ENCODE measurements at regions not wholly inside any gene's neighbourhood (a gene's known extent, or its start where the extent isn't known, plus 50 kb on each side); places are given as distances from the start of the nearest gene placed in this dataset.

GRCh38 chr5:164482351-164482750 is 976.9 kb downstream of the MAT2B start:
- no peak overlapping the region for H3K4me2 ChIP-seq (ENCODE audit: low read depth, low read length, poor library complexity, severe bottlenecking)
- H3K9ac ChIP-seq (ENCODE audit: low read length), result no peak overlapping the region
- no peak overlapping the region for H3K27ac ChIP-seq (ENCODE audit: low read depth, low read length)
- no peaks in the 10 kb centered on the region for H3K9me3 ChIP-seq (ENCODE audit: insufficient read depth, low read length)
- H3K79me2 ChIP-seq (ENCODE audit: insufficient read depth, low read length), result no peaks in the 10 kb centered on the region
- no peak overlapping the region for H3K4me3 ChIP-seq (ENCODE audit: insufficient read depth, low read length, poor library complexity, severe bottlenecking)
- H3K9me2 ChIP-seq (replicated peaks; ENCODE audit: insufficient read depth, low read length), result no peaks in the 10 kb centered on the region
- no peaks in the 10 kb centered on the region for H4K20me1 ChIP-seq (ENCODE audit: low read depth, low read length)
- no peaks in the 10 kb centered on the region for H3K36me3 ChIP-seq (ENCODE audit: low read length)
- no peaks in the 10 kb centered on the region for H3K27me3 ChIP-seq (ENCODE audit: low read length)
- TF ChIP-seq EZH2phosphoT487 (conservative IDR thresholded peaks at IDR 0.05; ENCODE audit: low read length), result no peak
- TF ChIP-seq CTCF (IDR thresholded peaks at IDR 0.05; ENCODE audit: insufficient read depth, low read length, poor library complexity, severe bottlenecking), result no peak
- no peaks in the 10 kb centered on the region for H3F3A ChIP-seq (ENCODE audit: insufficient read depth)
- H2AFZ ChIP-seq (ENCODE audit: low read depth, low read length, severe bottlenecking), result no peak overlapping the region

DNA sequence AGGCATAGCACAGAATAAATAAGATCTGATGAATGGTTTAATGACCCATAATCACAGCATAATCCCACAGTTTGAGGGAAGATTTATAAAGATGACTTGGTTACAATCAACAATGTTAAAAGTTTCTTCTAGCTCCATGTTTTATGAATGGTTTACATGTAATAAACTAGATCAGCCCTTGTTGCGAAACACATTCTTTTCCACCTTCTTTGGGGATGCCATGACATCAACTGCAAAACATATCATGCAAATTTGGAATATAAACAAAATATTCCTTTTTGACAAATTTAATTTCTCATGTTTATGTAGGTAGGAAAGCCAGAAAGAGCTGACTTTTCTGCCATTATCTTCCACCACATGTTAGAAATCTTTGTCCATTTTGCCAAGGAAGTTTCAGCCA is 979.5 kb downstream of the MAT2B start:
- no peak overlapping the region for H3K27ac ChIP-seq (ENCODE audit: low read depth, low read length)
- no peak overlapping the region for H3K4me2 ChIP-seq (ENCODE audit: low read depth, low read length, poor library complexity, severe bottlenecking)
- no peak overlapping the region for H2AFZ ChIP-seq (ENCODE audit: low read depth, low read length, severe bottlenecking)
- H3K27me3 ChIP-seq (ENCODE audit: low read length), result no peaks in the 10 kb centered on the region
- TF ChIP-seq EZH2phosphoT487 (conservative IDR thresholded peaks at IDR 0.05; ENCODE audit: low read length) (no peak), CTCF (IDR thresholded peaks at IDR 0.05; ENCODE audit: insufficient read depth, low read length, poor library complexity, severe bottlenecking) (no peak)
- no peaks in the 10 kb centered on the region for H3K9me2 ChIP-seq (replicated peaks; ENCODE audit: insufficient read depth, low read length)
- H3F3A ChIP-seq (ENCODE audit: insufficient read depth), result no peaks in the 10 kb centered on the region
- no peaks in the 10 kb centered on the region for H3K79me2 ChIP-seq (ENCODE audit: insufficient read depth, low read length)
- no peaks in the 10 kb centered on the region for H3K9me3 ChIP-seq (ENCODE audit: insufficient read depth, low read length)
- no peaks in the 10 kb centered on the region for H4K20me1 ChIP-seq (ENCODE audit: low read depth, low read length)
- no peak overlapping the region for H3K4me3 ChIP-seq (ENCODE audit: insufficient read depth, low read length, poor library complexity, severe bottlenecking)
- H3K36me3 ChIP-seq (ENCODE audit: low read length), result no peaks in the 10 kb centered on the region
- H3K9ac ChIP-seq (ENCODE audit: low read length), result no peak overlapping the region

DNA sequence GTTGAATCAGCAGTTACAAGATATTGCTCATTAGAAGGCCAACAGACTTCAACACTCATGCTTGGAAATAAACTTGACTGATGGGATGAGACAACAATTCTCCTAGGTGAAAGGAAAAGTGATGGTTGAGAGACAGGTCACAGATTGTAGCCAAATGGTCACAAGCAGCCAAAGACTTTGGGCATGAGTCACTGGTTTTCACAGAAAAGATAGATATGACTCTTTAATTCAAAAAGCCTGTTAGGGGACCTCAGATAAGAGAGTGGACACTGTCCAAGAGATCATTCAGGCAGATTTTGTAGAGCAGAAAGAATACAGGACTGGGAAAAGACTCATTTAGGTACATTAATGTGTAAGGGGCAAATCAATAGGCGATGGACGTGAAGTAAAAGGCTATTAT is 982.5 kb downstream of the MAT2B start:
- TF ChIP-seq EZH2phosphoT487 (conservative IDR thresholded peaks at IDR 0.05; ENCODE audit: low read length), result no peak
- no peak for TF ChIP-seq CTCF (IDR thresholded peaks at IDR 0.05; ENCODE audit: insufficient read depth, low read length, poor library complexity, severe bottlenecking)
- Histone ChIP-seq H3K36me3 (ENCODE audit: low read length) (no peaks in the 10 kb centered on the region), H3K9me3 (ENCODE audit: insufficient read depth, low read length) (no peaks in the 10 kb centered on the region), H3K9ac (ENCODE audit: low read length) (no peak overlapping the region), H3K79me2 (ENCODE audit: insufficient read depth, low read length) (no peaks in the 10 kb centered on the region), H3F3A (ENCODE audit: insufficient read depth) (no peaks in the 10 kb centered on the region), H3K4me2 (ENCODE audit: low read depth, low read length, poor library complexity, severe bottlenecking) (no peak overlapping the region), H2AFZ (ENCODE audit: low read depth, low read length, severe bottlenecking) (no peak overlapping the region), H3K27me3 (ENCODE audit: low read length) (no peaks in the 10 kb centered on the region), H4K20me1 (ENCODE audit: low read depth, low read length) (no peaks in the 10 kb centered on the region), H3K9me2 (replicated peaks; ENCODE audit: insufficient read depth, low read length) (no peaks in the 10 kb centered on the region), H3K27ac (ENCODE audit: low read depth, low read length) (no peak overlapping the region), H3K4me3 (ENCODE audit: insufficient read depth, low read length, poor library complexity, severe bottlenecking) (no peak overlapping the region)

All from SU-DHL-6 (cell line).